ENCODE measurements at regions not wholly inside any gene's neighbourhood (a gene's known extent, or its start where the extent isn't known, plus 50 kb on each side); places are given as distances from the start of the nearest gene placed in this dataset.

GRCh38 chr10:88161756-88162155, 298.3 kb downstream of the PTEN start:
- H3K27me3 Mint-ChIP-seq (ENCODE audit: insufficient read depth, low read depth), result peaks cover 2% of the 10 kb centered on the region
- no peak overlapping the region for H3K27ac Mint-ChIP-seq
- no peak overlapping the region for H3K4me3 Mint-ChIP-seq
- H3K4me3 ChIP-seq, result no peak overlapping the region
- H3K9ac ChIP-seq, result no peak overlapping the region
- H3K9me3 Mint-ChIP-seq, result no peaks in the 10 kb centered on the region
- no peaks in the 10 kb centered on the region for H4K20me1 ChIP-seq (ENCODE audit: low read depth)
- no peaks in the 10 kb centered on the region for H3F3A ChIP-seq (ENCODE audit: low read depth)
- no peaks in the 10 kb centered on the region for H3K79me2 ChIP-seq (ENCODE audit: low read depth)
- TF ChIP-seq CTCF (IDR thresholded peaks at IDR 0.05) (no peak), EZH2phosphoT487 (IDR thresholded peaks at IDR 0.05) (no peak), EZH2 (IDR thresholded peaks at IDR 0.05) (no peak)
- no peaks in the 10 kb centered on the region for H3K4me1 ChIP-seq
- peaks cover 5% of the 10 kb centered on the region for H3K4me1 Mint-ChIP-seq
- no peaks in the 10 kb centered on the region for H3K9me3 ChIP-seq (ENCODE audit: low read depth)
- no peak overlapping the region for H2AFZ ChIP-seq (replicated peaks)
- DNase-seq (ENCODE audit: low spot score), result no peak
- H3K4me2 ChIP-seq, result no peak overlapping the region
- H3K36me3 Mint-ChIP-seq, result no peaks in the 10 kb centered on the region
- H3K36me3 ChIP-seq, result no peaks in the 10 kb centered on the region
- H3K27me3 ChIP-seq, result no peaks in the 10 kb centered on the region
- no peak overlapping the region for H3K27ac ChIP-seq

- no peak overlapping the region for H2AFZ ChIP-seq (replicated peaks)
- no peaks in the 10 kb centered on the region for H3K4me1 ChIP-seq
- Mint-ChIP-seq H3K36me3 (no peaks in the 10 kb centered on the region), H3K4me3 (no peak overlapping the region), H3K9me3 (no peaks in the 10 kb centered on the region), H3K4me1 (peaks cover 5% of the 10 kb centered on the region), H3K27ac (no peak overlapping the region), H3K27me3 (ENCODE audit: insufficient read depth, low read depth) (peaks cover 4% of the 10 kb centered on the region)
- H3K9me3 ChIP-seq (ENCODE audit: low read depth), result no peaks in the 10 kb centered on the region
- H3K9ac ChIP-seq, result no peak overlapping the region
- H3K27me3 ChIP-seq, result no peaks in the 10 kb centered on the region
- no peaks in the 10 kb centered on the region for H4K20me1 ChIP-seq (ENCODE audit: low read depth)
- H3F3A ChIP-seq (ENCODE audit: low read depth), result no peaks in the 10 kb centered on the region
- H3K36me3 ChIP-seq, result no peaks in the 10 kb centered on the region
- no peak overlapping the region for H3K4me3 ChIP-seq
- DNase-seq (ENCODE audit: low spot score), result no peak
- TF ChIP-seq EZH2phosphoT487 (IDR thresholded peaks at IDR 0.05), result no peak
- no peak for TF ChIP-seq CTCF (IDR thresholded peaks at IDR 0.05)
- TF ChIP-seq EZH2 (IDR thresholded peaks at IDR 0.05), result no peak
- H3K27ac ChIP-seq, result no peak overlapping the region
- no peaks in the 10 kb centered on the region for H3K79me2 ChIP-seq (ENCODE audit: low read depth)
- no peak overlapping the region for H3K4me2 ChIP-seq
Observed at GRCh38 chr10:88162852-88163251, 299.4 kb downstream of the PTEN start.

GRCh38 chr10:88163572-88163971, 300.1 kb downstream of the PTEN start:
- no peaks in the 10 kb centered on the region for H3K4me1 ChIP-seq
- Mint-ChIP-seq H3K27me3 (ENCODE audit: insufficient read depth, low read depth) (peaks cover 4% of the 10 kb centered on the region), H3K4me3 (no peak overlapping the region), H3K4me1 (peaks cover 3% of the 10 kb centered on the region), H3K9me3 (no peaks in the 10 kb centered on the region), H3K36me3 (no peaks in the 10 kb centered on the region), H3K27ac (no peak overlapping the region)
- no peaks in the 10 kb centered on the region for H4K20me1 ChIP-seq (ENCODE audit: low read depth)
- TF ChIP-seq CTCF (IDR thresholded peaks at IDR 0.05), result no peak
- TF ChIP-seq EZH2 (IDR thresholded peaks at IDR 0.05), result no peak
- no peak for TF ChIP-seq EZH2phosphoT487 (IDR thresholded peaks at IDR 0.05)
- H3K79me2 ChIP-seq (ENCODE audit: low read depth), result no peaks in the 10 kb centered on the region
- H3K9me3 ChIP-seq (ENCODE audit: low read depth), result no peaks in the 10 kb centered on the region
- H3K27me3 ChIP-seq, result no peaks in the 10 kb centered on the region
- H3K9ac ChIP-seq, result no peak overlapping the region
- H3K4me3 ChIP-seq, result no peak overlapping the region
- H3F3A ChIP-seq (ENCODE audit: low read depth), result no peaks in the 10 kb centered on the region
- no peak for DNase-seq (ENCODE audit: low spot score)
- H3K36me3 ChIP-seq, result no peaks in the 10 kb centered on the region
- H3K4me2 ChIP-seq, result no peak overlapping the region
- no peak overlapping the region for H3K27ac ChIP-seq
- H2AFZ ChIP-seq (replicated peaks), result no peak overlapping the region

GRCh38 chr10:88164471-88164870, 301.0 kb downstream of the PTEN start:
- H3K36me3 ChIP-seq, result no peaks in the 10 kb centered on the region
- Mint-ChIP-seq H3K36me3 (no peaks in the 10 kb centered on the region), H3K4me1 (peaks cover 3% of the 10 kb centered on the region), H3K4me3 (no peak overlapping the region), H3K27ac (no peak overlapping the region), H3K27me3 (ENCODE audit: insufficient read depth, low read depth) (peaks cover 4% of the 10 kb centered on the region), H3K9me3 (no peaks in the 10 kb centered on the region)
- no peak overlapping the region for H3K4me2 ChIP-seq
- H3K9ac ChIP-seq, result no peak overlapping the region
- DNase-seq (ENCODE audit: low spot score), result no peak
- no peaks in the 10 kb centered on the region for H4K20me1 ChIP-seq (ENCODE audit: low read depth)
- no peak overlapping the region for H3K27ac ChIP-seq
- no peaks in the 10 kb centered on the region for H3F3A ChIP-seq (ENCODE audit: low read depth)
- H3K27me3 ChIP-seq, result no peaks in the 10 kb centered on the region
- H3K79me2 ChIP-seq (ENCODE audit: low read depth), result no peaks in the 10 kb centered on the region
- H3K9me3 ChIP-seq (ENCODE audit: low read depth), result no peaks in the 10 kb centered on the region
- no peaks in the 10 kb centered on the region for H3K4me1 ChIP-seq
- no peak overlapping the region for H3K4me3 ChIP-seq
- H2AFZ ChIP-seq (replicated peaks), result no peak overlapping the region
- TF ChIP-seq EZH2 (IDR thresholded peaks at IDR 0.05), result no peak
- TF ChIP-seq EZH2phosphoT487 (IDR thresholded peaks at IDR 0.05), result no peak
- TF ChIP-seq CTCF (IDR thresholded peaks at IDR 0.05), result no peak

All from neural progenitor cell (in vitro differentiated cells).